GM21528 (cell line): ENCODE measurements at regions not wholly inside any gene's neighbourhood (a gene's known extent, or its start where the extent isn't known, plus 50 kb on each side); places are given as distances from the start of the nearest gene placed in this dataset.
A peak's percentile ranks its signal among the peaks of the same experiment; 100 is the strongest.
"Not testable (repeated sequence)": the region's sequence is repeated elsewhere in the genome, so short reads cannot be mapped to it uniquely, and the experiment has no call there.

Experiments used
- ATAC-seq: cut with Tn5 transposase; IDR thresholded peaks from one replicate; pipeline ENCODE4 v1.9.1; 2021; ENCODE audit warnings: mild to moderate bottlenecking, moderate library complexity; ENCODE audit not compliant: unreplicated experiment, low FRiP score

GRCh38 chr14:30214014-30214413, 286.4 kb upstream of the PRKD1 start:
- no peak for ATAC-seq

- peak; percentile 58 for ATAC-seq
Observed at GRCh38 chr14:30214461-30215090, 286.9 kb upstream of the PRKD1 start.

- ATAC-seq, result no peak
Observed at GRCh38 chr14:30218907-30219306, 291.3 kb upstream of the PRKD1 start.

- ATAC-seq, result no peak
Observed at GRCh38 chr14:30221546-30221945, 293.9 kb upstream of the PRKD1 start.

- ATAC-seq, result no peak
Observed at GRCh38 chr14:30223385-30223785, 295.7 kb upstream of the PRKD1 start.

- ATAC-seq, result no peak
Observed at GRCh38 chr14:30223966-30224365, 296.3 kb upstream of the PRKD1 start.

- ATAC-seq, result no peak
Observed at GRCh38 chr14:30225176-30225575, 297.5 kb upstream of the PRKD1 start.

- no peak for ATAC-seq
Observed at GRCh38 chr14:30227436-30227835, 299.8 kb upstream of the PRKD1 start.

- ATAC-seq, result no peak
Observed at GRCh38 chr14:30227876-30228275, 300.2 kb upstream of the PRKD1 start.

GRCh38 chr14:30230719-30231118, 303.1 kb upstream of the PRKD1 start:
- ATAC-seq, result no peak

- no peak for ATAC-seq
Observed at GRCh38 chr14:30234966-30235365, 307.3 kb upstream of the PRKD1 start.

GRCh38 chr14:30235485-30235884, 307.8 kb upstream of the PRKD1 start:
- no peak for ATAC-seq

- ATAC-seq, result no peak
Observed at GRCh38 chr14:30238936-30239335, 311.3 kb upstream of the PRKD1 start.

GRCh38 chr14:30240018-30240417, 312.4 kb upstream of the PRKD1 start:
- no peak for ATAC-seq

- no peak for ATAC-seq
Observed at GRCh38 chr14:30240685-30241084, 313.0 kb upstream of the PRKD1 start.

GRCh38 chr14:30242744-30243143, 315.1 kb upstream of the PRKD1 start:
- no peak for ATAC-seq

- no peak for ATAC-seq
Observed at GRCh38 chr14:30243207-30243606, 315.6 kb upstream of the PRKD1 start.

- no peak for ATAC-seq
Observed at GRCh38 chr14:30243805-30244204, 315.2 kb upstream of the G2E3 start.

- not testable (repeated sequence) for ATAC-seq
Observed at GRCh38 chr14:30244348-30244747, 314.6 kb upstream of the G2E3 start.

GRCh38 chr14:30251017-30251416, 307.9 kb upstream of the G2E3 start:
- no peak for ATAC-seq

GRCh38 chr14:30251557-30252100, 307.3 kb upstream of the G2E3 start:
- ATAC-seq, result no peak

GRCh38 chr14:30252151-30252550, 306.8 kb upstream of the G2E3 start:
- ATAC-seq, result no peak
